ENCODE measurements at regions not wholly inside any gene's neighbourhood (a gene's known extent, or its start where the extent isn't known, plus 50 kb on each side); places are given as distances from the start of the nearest gene placed in this dataset.

- no peak for DNase-seq
These were observed 100.7 kb downstream of the MAIP1 start for GRCh38 chr2:200056105-200056504.

- DNase-seq, result no peak
These were observed 107.8 kb downstream of the MAIP1 start for GRCh38 chr2:200063155-200063554.

DNA sequence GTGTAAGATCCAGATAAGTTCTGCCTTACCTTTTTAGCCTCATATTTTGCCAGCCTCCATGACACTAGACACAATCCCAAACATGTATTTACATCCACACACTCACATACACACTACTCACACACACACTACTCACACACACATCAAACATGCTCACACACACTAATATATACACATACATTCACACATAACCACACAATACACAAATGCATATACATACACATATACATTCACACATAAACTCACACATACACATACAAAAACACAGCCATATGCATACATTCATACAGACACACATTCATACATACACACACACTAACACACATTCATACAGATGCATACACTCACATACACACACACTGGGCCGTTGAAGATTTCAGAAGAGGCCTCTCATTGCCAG lies 109.5 kb downstream of the MAIP1 start:
- DNase-seq, result no peak

- DNase-seq, result no peak
These were observed 110.1 kb downstream of the MAIP1 start for GRCh38 chr2:200065477-200065876.

GRCh38 chr2:200066417-200066816 lies 111.0 kb downstream of the MAIP1 start:
- DNase-seq, result no peak

DNA sequence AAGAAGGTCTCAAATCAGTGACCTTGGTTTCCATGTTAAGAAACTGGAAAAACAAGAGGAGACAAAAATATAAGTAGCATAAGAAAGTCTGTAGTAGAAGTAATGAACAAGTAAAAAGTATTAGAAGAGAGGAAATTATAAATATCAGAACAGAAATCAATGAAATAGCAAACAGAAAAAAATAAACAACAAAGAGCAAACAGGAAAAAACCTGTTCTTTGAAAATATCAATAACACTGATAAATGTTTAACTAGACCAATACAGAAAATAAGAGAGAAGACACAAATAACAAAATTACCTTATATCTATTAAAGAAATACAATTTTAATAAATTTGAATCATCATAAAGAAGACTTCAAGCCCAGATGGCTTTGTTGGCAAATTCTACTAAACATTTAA lies 113.3 kb downstream of the MAIP1 start:
- no peak for DNase-seq

- no peak for DNase-seq
These were observed 121.8 kb downstream of the MAIP1 start for GRCh38 chr2:200077210-200077650.

- no peak for DNase-seq
These were observed 122.5 kb downstream of the MAIP1 start for GRCh38 chr2:200077838-200078237.

DNA sequence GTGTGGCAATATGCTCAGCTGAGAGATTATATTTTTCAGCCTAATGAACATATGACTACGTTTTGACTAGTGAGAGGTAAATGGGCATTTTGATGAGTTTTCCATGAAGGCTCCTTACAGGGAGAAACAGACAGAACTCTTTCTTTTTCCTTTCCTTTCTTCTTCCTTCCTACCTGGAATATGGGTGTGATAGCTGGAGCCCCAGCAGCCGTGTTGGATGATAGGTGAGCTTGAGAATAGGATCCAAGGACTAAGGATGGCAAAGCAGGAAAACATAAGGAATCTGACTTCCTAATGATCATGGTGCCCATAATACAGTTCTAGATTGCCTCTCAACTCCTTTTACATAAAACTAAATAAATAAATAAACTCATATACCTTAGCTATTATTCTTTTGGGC lies 124.0 kb downstream of the MAIP1 start:
- no peak for DNase-seq

DNA sequence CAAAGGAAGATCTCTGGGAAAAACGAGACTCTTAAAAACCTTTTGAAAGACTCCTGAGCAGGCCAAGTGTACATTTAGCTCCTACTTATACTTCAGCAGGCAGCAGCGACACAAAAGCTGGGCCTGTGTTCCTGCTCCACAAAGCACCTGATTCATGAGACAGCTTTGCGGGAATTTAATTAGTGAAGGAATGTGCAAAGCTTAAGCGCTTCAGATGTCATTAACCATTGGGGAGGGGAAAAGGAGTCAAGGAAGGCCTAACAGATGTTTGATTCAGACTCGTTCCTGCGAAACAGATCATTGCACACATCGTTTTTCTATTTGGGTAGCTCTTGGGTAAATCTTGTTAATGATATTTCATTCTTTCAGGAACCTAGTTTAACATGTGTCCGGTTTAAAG lies 125.9 kb downstream of the MAIP1 start:
- DNase-seq, result no peak

- no peak for DNase-seq
These were observed 126.4 kb downstream of the MAIP1 start for GRCh38 chr2:200081811-200082210.

DNA sequence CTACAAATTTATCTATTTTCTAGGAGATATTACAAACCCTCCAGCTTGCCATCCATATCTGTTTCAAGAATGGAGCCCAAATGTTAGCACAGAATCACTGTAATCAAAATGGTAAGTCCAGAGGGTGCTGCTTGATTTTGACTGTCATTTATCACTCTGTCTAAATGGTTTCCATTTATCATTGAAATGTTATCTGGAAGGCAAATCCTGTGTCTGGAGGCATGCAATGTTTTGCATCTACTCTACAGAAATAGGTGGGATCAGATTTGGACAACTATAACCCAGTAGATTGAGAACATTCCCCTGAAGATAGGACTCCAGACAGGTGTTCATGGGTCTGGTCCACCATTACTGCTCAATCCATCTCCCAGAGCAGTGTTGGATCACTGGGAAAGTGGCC lies 128.7 kb downstream of the MAIP1 start:
- DNase-seq, result no peak

GRCh38 chr2:200086911-200087310 lies 131.5 kb downstream of the MAIP1 start:
- no peak for DNase-seq

- DNase-seq, result no peak
These were observed 132.1 kb downstream of the MAIP1 start for GRCh38 chr2:200087451-200087850.

GRCh38 chr2:200089040-200089755 lies 133.8 kb downstream of the MAIP1 start:
- DNase-seq, result no peak

- DNase-seq, result no peak
These were observed 134.4 kb downstream of the MAIP1 start for GRCh38 chr2:200089756-200090109.

- DNase-seq, result no peak
These were observed 135.3 kb downstream of the MAIP1 start for GRCh38 chr2:200090683-200091082.

DNA sequence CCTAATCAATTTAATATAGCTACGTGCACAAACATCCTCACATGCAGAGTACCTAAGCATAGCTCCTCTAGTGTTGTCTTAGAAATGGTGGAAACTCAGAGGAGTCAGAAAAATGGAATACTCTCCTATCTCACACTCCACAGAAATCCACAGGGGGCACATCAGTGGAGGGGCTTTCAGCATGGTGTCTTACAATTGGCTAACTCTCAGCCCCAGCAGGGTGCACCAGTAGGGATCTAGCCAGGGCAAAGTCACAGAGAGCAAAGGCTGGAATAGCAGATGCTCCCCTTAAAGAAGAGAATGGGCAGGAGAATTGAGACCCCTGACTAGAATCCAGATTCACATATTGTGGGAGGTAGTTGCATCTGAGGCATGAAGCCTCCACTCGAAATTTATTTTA lies 135.7 kb downstream of the MAIP1 start:
- DNase-seq, result no peak

GRCh38 chr2:200092235-200092634 lies 136.9 kb downstream of the MAIP1 start:
- DNase-seq, result no peak

GRCh38 chr2:200095436-200095835 lies 140.1 kb downstream of the MAIP1 start:
- no peak for DNase-seq

DNA sequence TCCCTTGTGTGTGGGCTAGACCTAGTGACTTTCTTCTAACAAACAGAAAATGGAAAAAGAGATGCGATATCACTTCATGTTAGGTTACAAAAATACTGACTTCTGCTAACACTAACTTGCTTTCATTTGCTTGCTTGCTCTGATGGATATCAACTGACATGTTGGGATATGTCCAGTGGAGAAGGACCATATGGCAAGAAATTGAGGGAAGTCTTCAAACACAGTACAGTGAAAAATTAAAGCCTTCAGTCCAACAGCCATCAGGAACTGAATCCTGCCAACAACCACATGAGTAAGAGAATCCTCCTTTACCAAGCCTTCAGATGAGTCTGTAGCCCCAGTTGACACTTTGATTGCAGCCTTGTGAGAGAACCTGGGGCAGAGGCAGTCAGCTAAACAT lies 143.9 kb downstream of the MAIP1 start:
- no peak for DNase-seq

DNA sequence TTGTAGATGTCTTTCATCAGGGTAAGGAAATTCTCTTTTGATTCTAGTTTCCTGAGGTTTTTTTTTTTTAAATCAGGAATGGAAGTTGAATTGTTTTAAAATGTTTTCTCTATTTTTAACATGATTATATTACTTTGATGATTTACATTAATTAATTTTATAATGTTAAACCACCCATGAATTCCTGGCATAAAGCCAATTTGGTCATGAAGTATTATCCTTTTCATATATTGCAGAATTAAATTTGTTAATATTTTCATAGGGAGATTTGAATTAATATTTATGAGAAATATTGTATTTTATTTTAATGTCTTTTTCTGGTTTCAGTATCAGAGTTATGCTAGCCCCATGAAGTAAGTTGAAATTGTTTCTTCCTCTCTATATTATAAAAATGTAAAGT lies 144.6 kb downstream of the MAIP1 start:
- DNase-seq, result no peak

DNA sequence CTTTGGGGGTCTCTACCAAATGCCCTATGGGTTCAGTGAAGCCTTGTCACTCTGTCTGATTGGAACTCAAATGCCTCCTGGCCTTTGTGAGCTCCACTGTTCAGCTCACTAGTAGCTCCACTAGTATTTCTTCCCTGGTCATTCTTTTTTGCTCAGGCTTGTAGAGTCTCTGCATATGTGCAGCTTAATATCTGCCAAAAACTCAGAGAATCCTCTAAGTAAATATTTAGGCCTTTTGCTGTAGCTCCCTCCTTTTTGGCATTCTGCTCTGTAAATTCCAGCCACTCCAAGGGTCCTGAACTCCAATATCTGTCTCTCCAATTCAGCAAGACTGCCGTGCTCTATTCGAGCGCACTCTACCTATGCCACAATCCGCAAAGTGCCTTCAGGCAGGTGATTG lies 146.5 kb downstream of the MAIP1 start:
- no peak for DNase-seq

GRCh38 chr2:200102971-200103370 lies 147.6 kb downstream of the MAIP1 start:
- no peak for DNase-seq

GRCh38 chr2:200104015-200104414 lies 148.6 kb downstream of the MAIP1 start:
- DNase-seq, result no peak

Data from NCI-H748 treated with DMSO at 0.1 percent for 48 hours (cell line).